Mucosa of descending colon (tissue), 3 donors: ENCODE measurements at regions not wholly inside any gene's neighbourhood (a gene's known extent, or its start where the extent isn't known, plus 50 kb on each side); places are given as distances from the start of the nearest gene placed in this dataset.
"Not testable (repeated sequence)": the region's sequence is repeated elsewhere in the genome, so short reads cannot be mapped to it uniquely, and the experiment has no call there.

ENCODE experiments used
- ATAC-seq: fragments of 200-7000 bp; cut with Tn5 transposase; one replicate; pipeline ENCODE4 v1.9.1; 2020; ENCODE audit warnings: mild to moderate bottlenecking, moderate library complexity
- DNase-seq, 3 donors: peaks; one replicate each; pipeline ENCODE4 v3.0.0-alpha.2; 2020
- H3K36me3 ChIP-seq: fragments of 200-600 bp; one replicate; pipeline ENCODE4 v1.8.0; 2021; ENCODE audit warnings: low read depth, mild to moderate bottlenecking
- H3K4me1 ChIP-seq: fragments of 200-600 bp; one replicate; pipeline ENCODE4 v1.8.0; 2021; ENCODE audit warnings: low read depth, mild to moderate bottlenecking
- H3K4me3 ChIP-seq: fragments of 200-600 bp; one replicate; pipeline ENCODE4 v1.8.0; 2021; ENCODE audit warnings: mild to moderate bottlenecking
- H3K9me3 ChIP-seq: fragments of 200-600 bp; one replicate; pipeline ENCODE4 v1.8.0; 2021; ENCODE audit warnings: mild to moderate bottlenecking
- CTCF ChIP-seq: fragments of 200-600 bp; IDR thresholded peaks from one replicate; pipeline ENCODE4 v1.8.0; 2022; ENCODE audit warnings: antibody characterized with exemption, mild to moderate bottlenecking
- intact Hi-C, 2 donors: fragments of 100-400 bp; cut with DNase I in 1 of 2; cut with micrococcal nuclease in 1 of 2; formaldehyde crosslinking; loops; one replicate each; pipeline versions ENCODE4 v1.11.0 to v1.11.1; 2022; cut with DNase I, micrococcal nuclease
- donor health status: DM: no; HTN: no; CAD: no; lungs with moderate emphysema.
- donor health status: DM: no; HTN: no; CAD: no.
- donor health status: DM: no; HTN: yes; CAD: no.

DNA sequence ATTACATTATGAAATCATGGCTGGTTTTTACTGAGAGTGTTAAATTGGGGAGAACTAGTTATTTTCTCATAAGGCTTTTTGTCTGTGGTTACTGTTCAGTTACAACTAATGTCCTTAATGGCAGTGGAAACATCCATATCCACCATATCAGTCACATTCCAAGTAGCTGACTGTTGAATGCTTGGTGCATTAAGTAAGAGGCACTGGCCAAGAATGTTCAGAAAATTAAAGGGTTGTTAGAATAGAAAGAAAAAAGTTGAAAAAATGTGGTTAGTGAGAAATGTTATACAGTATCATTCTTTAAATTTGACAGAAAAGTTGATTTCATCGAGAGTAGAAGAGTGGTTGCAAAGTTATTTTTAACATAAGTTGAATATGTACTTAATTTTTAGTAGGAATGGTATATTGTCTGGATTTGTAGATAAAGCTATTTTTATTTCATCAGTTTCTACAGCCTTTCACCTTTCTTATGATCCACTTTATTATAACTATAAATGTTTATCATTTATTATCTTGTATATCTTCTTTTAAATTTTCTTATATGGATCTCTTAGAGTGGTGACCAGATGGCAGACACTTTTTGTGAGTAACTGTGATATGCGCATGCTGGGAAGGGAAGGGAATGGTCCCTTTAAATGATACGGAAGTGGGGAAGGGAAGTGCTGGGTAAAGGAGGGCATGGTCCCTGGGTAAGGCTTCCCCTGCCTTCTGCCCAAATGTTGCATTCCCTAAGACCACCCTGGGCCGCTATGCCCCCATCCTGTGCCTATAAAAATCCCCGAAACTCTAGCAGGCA lies 2407.1 kb downstream of the ARAP2 start:
- TF ChIP-seq CTCF, result no peak
- Histone ChIP-seq H3K9me3 (peaks cover 6% of the 10 kb centered on the region), H3K4me1 (no peaks in the 10 kb centered on the region), H3K36me3 (no peaks in the 10 kb centered on the region), H3K4me3 (no peak overlapping the region)
- DNase-seq, result no peak
- intact Hi-C loops, result no loop called here
- no peak for ATAC-seq

- Histone ChIP-seq H3K4me1 (no peaks in the 10 kb centered on the region), H3K9me3 (peaks cover 11% of the 10 kb centered on the region), H3K36me3 (no peaks in the 10 kb centered on the region), H3K4me3 (no peak overlapping the region)
- intact Hi-C loops, result no loop called here
- DNase-seq (no peak), ATAC-seq (no peak)
- TF ChIP-seq CTCF, result no peak
These were observed 2403.2 kb downstream of the ARAP2 start for GRCh38 chr4:33841120-33841519.

DNA sequence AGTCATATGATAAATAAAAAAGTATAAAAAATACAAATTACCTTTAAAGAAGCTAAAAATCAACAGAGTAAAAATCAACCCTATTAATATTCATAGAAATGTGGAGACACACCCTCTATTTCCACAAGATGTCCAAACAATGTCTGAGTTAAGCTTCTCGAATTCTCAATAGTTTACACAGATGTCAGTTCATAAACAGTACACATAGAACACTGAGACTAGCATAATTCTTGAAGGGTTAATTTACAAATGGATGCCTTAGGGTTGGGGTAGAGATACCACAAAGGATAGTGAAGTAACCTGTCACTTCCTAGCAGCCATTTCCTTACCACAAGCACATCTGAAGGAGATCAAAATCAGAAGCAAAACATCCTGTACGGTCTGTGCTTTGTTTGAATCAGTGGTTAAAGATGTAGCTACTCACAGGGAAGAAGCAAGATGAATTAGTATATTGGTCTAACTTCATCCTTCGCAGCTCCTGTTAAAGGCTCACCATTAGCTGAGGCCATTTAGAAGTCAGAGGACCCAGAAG lies 2393.9 kb downstream of the ARAP2 start:
- no peak overlapping the region for H3K4me3 ChIP-seq
- ATAC-seq (no peak), DNase-seq (no peak)
- TF ChIP-seq CTCF, result no peak
- peaks cover 44% of the 10 kb centered on the region for H3K9me3 ChIP-seq
- H3K4me1 ChIP-seq, result no peaks in the 10 kb centered on the region
- intact Hi-C loops, result no loop called here
- H3K36me3 ChIP-seq, result no peaks in the 10 kb centered on the region

DNA sequence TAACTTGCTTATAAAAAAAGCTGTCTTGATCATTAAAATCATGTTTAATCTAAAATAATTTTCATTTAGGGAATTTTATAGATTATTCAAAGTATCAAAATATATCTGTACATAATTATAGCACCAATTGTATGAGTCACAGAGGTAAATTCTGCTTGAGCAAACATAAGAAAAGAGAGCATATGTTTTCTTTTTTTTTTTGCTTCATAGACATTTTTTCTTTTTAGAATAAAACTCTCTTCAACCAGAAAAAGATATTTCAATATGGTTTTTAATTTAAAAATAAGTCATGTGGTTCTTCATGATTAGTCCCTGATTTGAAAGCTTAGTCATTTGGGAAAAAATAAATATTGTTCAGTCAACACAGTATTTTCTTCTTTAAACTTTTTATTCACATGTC lies 2390.6 kb downstream of the ARAP2 start:
- peaks cover 23% of the 10 kb centered on the region for H3K9me3 ChIP-seq
- H3K4me3 ChIP-seq, DNase-seq, intact Hi-C loops, H3K36me3 ChIP-seq, H3K4me1 ChIP-seq, ATAC-seq: not testable (repeated sequence)

- ATAC-seq, result no peak
- intact Hi-C loops, result no loop called here
- H3K36me3 ChIP-seq, result no peaks in the 10 kb centered on the region
- no peak overlapping the region for H3K4me3 ChIP-seq
- TF ChIP-seq CTCF, result no peak
- H3K4me1 ChIP-seq, result no peaks in the 10 kb centered on the region
- DNase-seq, result no peak
- H3K9me3 ChIP-seq, result peaks cover 41% of the 10 kb centered on the region
These were observed 2379.9 kb downstream of the ARAP2 start for GRCh38 chr4:33864290-33864859.

GRCh38 chr4:33873791-33874190 lies 2370.5 kb downstream of the ARAP2 start:
- H3K4me1 ChIP-seq, result no peaks in the 10 kb centered on the region
- H3K9me3 ChIP-seq, result peaks cover 40% of the 10 kb centered on the region
- no peak overlapping the region for H3K4me3 ChIP-seq
- no peaks in the 10 kb centered on the region for H3K36me3 ChIP-seq
- TF ChIP-seq CTCF, result no peak
- DNase-seq (no peak), ATAC-seq (no peak)
- intact Hi-C loops, result loop anchor here in 1 of 2 donors (5.0 kb wide), 1 partner anchor 54 kb away; no protein-coding TSS in a partner anchor
